B cell (primary cell): ENCODE measurements at regions not wholly inside any gene's neighbourhood (a gene's known extent, or its start where the extent isn't known, plus 50 kb on each side); places are given as distances from the start of the nearest gene placed in this dataset.

Experiments used
- ATAC-seq: fragments of 200-7000 bp; cut with Tn5 transposase; one replicate; pipeline ENCODE4 v1.10.0; 2021; ENCODE audit warnings: low read depth, mild to moderate bottlenecking, moderate number of reproducible peaks, moderate library complexity
- CTCF ChIA-PET: fragments of 350-600 bp; sonication (Branson Sonifier 250); formaldehyde crosslinking; loops from one replicate; lab custom pipeline; 2021; ENCODE audit warnings: antibody characterized with exemption, inconsistent platforms; lab: Charles Lee
- POLR2A ChIA-PET: fragments of 350-600 bp; sonication (Branson Sonifier 250); formaldehyde crosslinking; loops from one replicate; lab custom pipeline; 2021; ENCODE audit warnings: antibody characterized with exemption; lab: Charles Lee
- DNase-seq: peaks from one replicate; pipeline ENCODE4 v3.0.0; 2013
- H2AFZ ChIP-seq: 2 replicates; pipeline ENCODE4 v1.6.1; 2012; ENCODE audit warnings: mild to moderate bottlenecking, low read depth, low read length; ENCODE audit not compliant: insufficient read depth, poor library complexity, severe bottlenecking
- H3K27ac ChIP-seq, 2 donors: 1 replicate in 1 of 2; 2 replicates in 1 of 2; pipeline ENCODE4 v1.5.1; 2012 to 2013; ENCODE audit warnings: low read length in 2 of 2, mild to moderate bottlenecking in 2 of 2, moderate library complexity in 1 of 2
- H3K27me3 ChIP-seq, 4 experiments: fragments of 200-600 bp in 1 of 4; sonication (generic) in 1 of 4; replicated peaks in 1 of 4; 1 replicate in 2 of 4; 2 replicates in 2 of 4; pipeline versions ENCODE4 v1.6.1 to v1.7.0; 2013 to 2016; ENCODE audit warnings: low read length in 3 of 4, mild to moderate bottlenecking in 2 of 4, mixed read lengths in 1 of 4, moderate library complexity in 1 of 4; ENCODE audit not compliant: insufficient read depth in 4 of 4, control insufficient read depth in 3 of 4; ENCODE audit errors: control extremely low read depth in 1 of 4
- H3K36me3 ChIP-seq, 2 experiments: replicated peaks in 1 of 2; 1 replicate in 1 of 2; 2 replicates in 1 of 2; pipeline versions ENCODE4 v1.6.1 to v1.7.1; 2013; ENCODE audit warnings: low read length in 1 of 2; ENCODE audit not compliant: insufficient read depth in 2 of 2, control insufficient read depth in 1 of 2; ENCODE audit errors: control extremely low read depth in 1 of 2, extremely low read depth in 1 of 2
- H3K4me1 ChIP-seq, 2 donors: fragments of 200-600 bp in 1 of 2; sonication (generic) in 1 of 2; 1 replicate in 1 of 2; 2 replicates in 1 of 2; pipeline versions ENCODE4 v1.5.1 to v1.6.1; 2013 to 2017; ENCODE audit warnings: low read length in 2 of 2; ENCODE audit not compliant: control insufficient read depth in 2 of 2, insufficient read depth in 2 of 2
- H3K4me2 ChIP-seq: replicated peaks from 2 replicates; pipeline ENCODE3; 2012; ENCODE audit warnings: mild to moderate bottlenecking, low read depth, low read length; ENCODE audit not compliant: poor library complexity, severe bottlenecking
- H3K4me3 ChIP-seq, 5 experiments: fragments of 200-600 bp in 1 of 5; sonication (generic) in 1 of 5; 1 replicate in 3 of 5; 2 replicates in 2 of 5; pipeline versions ENCODE4 v1.5.1 to v1.7.0; 2011 to 2016; ENCODE audit warnings: low read length in 4 of 5, mild to moderate bottlenecking in 4 of 5, low read depth in 2 of 5, control low read depth in 1 of 5, moderate library complexity in 1 of 5; ENCODE audit not compliant: insufficient read depth in 1 of 5; ENCODE audit errors: control extremely low read depth in 1 of 5, extremely low read depth in 1 of 5
- H3K79me2 ChIP-seq: fragments of 200-600 bp; sonication (generic); one replicate; pipeline ENCODE4 v1.6.0; 2016; ENCODE audit warnings: low read length; ENCODE audit not compliant: control insufficient read depth, insufficient read depth
- H3K9ac ChIP-seq: fragments of 200-600 bp; sonication (generic); 2 replicates; pipeline ENCODE4 v1.6.1; 2017; ENCODE audit warnings: mild to moderate bottlenecking, low read length, moderate library complexity
- H3K9me3 ChIP-seq, 3 donors: one replicate each; pipeline versions ENCODE4 v1.6.1 to v1.7.1; 2013; ENCODE audit warnings: low read length in 2 of 3; ENCODE audit not compliant: control insufficient read depth in 2 of 3, insufficient read depth in 1 of 3; ENCODE audit errors: control extremely low read depth in 1 of 3
- H4K20me1 ChIP-seq: 2 replicates; pipeline ENCODE4 v1.6.0; 2012; ENCODE audit warnings: mild to moderate bottlenecking, low read length; ENCODE audit not compliant: insufficient read depth, control insufficient read depth, poor library complexity, severe bottlenecking
- H3K27ac Mint-ChIP-seq: one replicate; pipeline ENCODE4 v1.8.0; 2021; ENCODE audit warnings: mixed read lengths
- H3K27me3 Mint-ChIP-seq: one replicate; pipeline ENCODE4 v1.8.0; 2021; ENCODE audit warnings: mixed read lengths
- H3K4me1 Mint-ChIP-seq: one replicate; pipeline ENCODE4 v1.8.0; 2021; ENCODE audit warnings: mixed read lengths
- H3K4me3 Mint-ChIP-seq: one replicate; pipeline ENCODE4 v1.8.0; 2021; ENCODE audit warnings: mixed read lengths
- H3K9me3 Mint-ChIP-seq: one replicate; pipeline ENCODE4 v1.8.0; 2022; ENCODE audit warnings: mixed read lengths; ENCODE audit not compliant: insufficient read depth
- CTCF ChIP-seq: fragments of 200-600 bp; IDR thresholded peaks from one replicate; pipeline ENCODE4 v1.8.0; 2022; ENCODE audit warnings: antibody characterized with exemption, mild to moderate bottlenecking
- EZH2 ChIP-seq: IDR thresholded peaks from 2 replicates; pipeline ENCODE4 v1.6.1; 2012; ENCODE audit warnings: borderline replicate concordance, low read depth, mild to moderate bottlenecking, moderate library complexity, low read length; ENCODE audit not compliant: insufficient read depth, poor library complexity, severe bottlenecking
- WGBS: methylation state at CpG from one replicate; pipeline ENCODE4 v1.1.5; 2013; ENCODE audit warnings: missing lambda C conversion rate; ENCODE audit not compliant: insufficient coverage; 5-methylcytosine and 5-hydroxymethylcytosine counted together
- intact Hi-C: fragments of 100-400 bp; cut with micrococcal nuclease; formaldehyde crosslinking; loops from one replicate; pipeline ENCODE4 v1.10.0; 2022

DNA sequence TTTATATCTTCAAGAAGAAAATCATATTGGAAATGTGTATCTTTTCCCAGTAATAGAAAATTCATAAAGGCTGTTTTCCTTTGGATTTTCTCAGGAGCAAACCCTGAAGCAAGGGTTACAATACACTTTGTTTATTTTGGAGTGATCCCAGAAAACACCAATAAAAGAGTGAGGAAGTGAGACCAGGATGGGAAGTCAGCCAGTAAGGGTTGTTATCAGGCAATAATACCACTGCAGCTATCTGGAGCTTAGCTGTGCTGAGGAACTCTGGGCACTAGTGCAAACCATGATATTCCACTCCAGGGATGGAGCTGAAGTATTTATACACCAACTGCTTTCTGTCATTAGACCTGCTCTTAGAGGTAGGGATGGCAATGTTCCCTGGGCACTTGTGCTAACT lies 1002.3 kb downstream of the FLRT2 start:
- peaks cover 0 to 1% (median 0%) of the 10 kb centered on the region in 3 donors for H3K9me3 ChIP-seq
- no peak overlapping the region for H2AFZ ChIP-seq
- H4K20me1 ChIP-seq: no peaks in the 10 kb centered on the region
- ChIA-PET POLR2A (no interaction called here), CTCF (no interaction called here)
- Mint-ChIP-seq H3K27ac (no peak overlapping the region), H3K4me1 (no peaks in the 10 kb centered on the region), H3K27me3 (no peaks in the 10 kb centered on the region), H3K4me3 (no peak overlapping the region), H3K9me3 (no peaks in the 10 kb centered on the region)
- H3K36me3 ChIP-seq: no peaks in the 10 kb centered on the region
- no peaks in the 10 kb centered on the region for H3K27me3 ChIP-seq
- H3K4me2 ChIP-seq: no peak overlapping the region
- DNase-seq (no peak), ATAC-seq (no peak)
- no peak overlapping the region for H3K9ac ChIP-seq
- TF ChIP-seq EZH2: no peak
- no peak for TF ChIP-seq CTCF
- intact Hi-C loops: no loop called here
- no peak overlapping the region for H3K4me3 ChIP-seq
- no peak overlapping the region for H3K27ac ChIP-seq
- H3K4me1 ChIP-seq: no peaks in the 10 kb centered on the region
- H3K79me2 ChIP-seq: no peaks in the 10 kb centered on the region

DNA sequence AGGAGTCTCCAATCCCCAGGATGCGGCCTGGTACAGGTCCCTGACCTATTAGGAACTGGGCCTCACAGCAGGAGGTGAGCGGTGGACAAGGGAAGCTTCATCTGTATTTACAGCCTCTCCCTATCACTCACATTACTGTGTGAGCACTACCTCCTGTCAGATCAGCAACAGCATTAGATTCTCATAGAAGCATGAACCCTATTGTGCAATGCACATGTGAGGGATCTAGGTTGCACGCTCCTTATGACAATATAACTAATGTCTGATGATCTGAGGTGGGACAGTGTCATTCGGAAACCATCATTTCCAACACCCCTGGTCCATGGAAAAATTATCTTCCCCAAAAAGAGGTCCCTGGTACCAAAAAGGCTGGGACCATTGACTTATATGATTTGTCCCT lies 1000.5 kb downstream of the FLRT2 start:
- H3K4me3 Mint-ChIP-seq: no peak overlapping the region
- H3K27ac ChIP-seq: no peak overlapping the region
- intact Hi-C loops: no loop called here
- ATAC-seq (no peak), DNase-seq (no peak)
- no peak overlapping the region for H3K9ac ChIP-seq
- H3K9me3 Mint-ChIP-seq: no peaks in the 10 kb centered on the region
- peaks cover 0 to 1% (median 0%) of the 10 kb centered on the region in 3 donors for H3K9me3 ChIP-seq
- no peak overlapping the region for H3K4me2 ChIP-seq
- CTCF ChIA-PET: no interaction called here
- no peaks in the 10 kb centered on the region for H3K4me1 Mint-ChIP-seq
- no peak for TF ChIP-seq CTCF
- no peak for TF ChIP-seq EZH2
- no peaks in the 10 kb centered on the region for H3K27me3 ChIP-seq
- H3K27me3 Mint-ChIP-seq: no peaks in the 10 kb centered on the region
- no peak overlapping the region for H2AFZ ChIP-seq
- POLR2A ChIA-PET: no interaction called here
- 100% methylated on average over 2 of the region's 4 CpGs for WGBS
- H3K27ac Mint-ChIP-seq: no peak overlapping the region
- no peaks in the 10 kb centered on the region for H3K79me2 ChIP-seq
- H4K20me1 ChIP-seq: no peaks in the 10 kb centered on the region
- no peaks in the 10 kb centered on the region for H3K36me3 ChIP-seq
- H3K4me1 ChIP-seq: no peaks in the 10 kb centered on the region
- no peak overlapping the region for H3K4me3 ChIP-seq
